Memory B cell (primary cell): ENCODE measurements at regions not wholly inside any gene's neighbourhood (a gene's known extent, or its start where the extent isn't known, plus 50 kb on each side); places are given as distances from the start of the nearest gene placed in this dataset.
"Not testable (repeated sequence)": the region's sequence is repeated elsewhere in the genome, so short reads cannot be mapped to it uniquely, and the experiment has no call there.

ENCODE experiments used
- ATAC-seq: fragments of 150-1000 bp; cut with Tn5 transposase; 2 replicates; pipeline ENCODE4 v1.10.0; 2021; ENCODE audit warnings: low read depth, mild to moderate bottlenecking, moderate library complexity
- DNase-seq, 2 donors: peaks; one replicate each; pipeline ENCODE4 v3.0.0; 2022; ENCODE audit warnings: low spot score in 2 of 2
- H3K27ac Mint-ChIP-seq: one replicate; pipeline ENCODE4 v1.8.0; 2022; ENCODE audit warnings: mild to moderate bottlenecking, moderate library complexity, mixed read lengths
- H3K27me3 Mint-ChIP-seq: one replicate; pipeline ENCODE4 v1.8.0; 2022; ENCODE audit warnings: mixed read lengths
- H3K36me3 Mint-ChIP-seq: one replicate; pipeline ENCODE4 v1.8.0; 2022; ENCODE audit warnings: mild to moderate bottlenecking, mixed read lengths
- H3K4me1 Mint-ChIP-seq: one replicate; pipeline ENCODE4 v1.8.0; 2022; ENCODE audit warnings: mixed read lengths
- H3K4me3 Mint-ChIP-seq: one replicate; pipeline ENCODE4 v1.8.0; 2022; ENCODE audit warnings: mild to moderate bottlenecking, moderate library complexity, mixed read lengths
- H3K9me3 Mint-ChIP-seq: one replicate; pipeline ENCODE4 v1.8.0; 2022; ENCODE audit warnings: mixed read lengths

DNA sequence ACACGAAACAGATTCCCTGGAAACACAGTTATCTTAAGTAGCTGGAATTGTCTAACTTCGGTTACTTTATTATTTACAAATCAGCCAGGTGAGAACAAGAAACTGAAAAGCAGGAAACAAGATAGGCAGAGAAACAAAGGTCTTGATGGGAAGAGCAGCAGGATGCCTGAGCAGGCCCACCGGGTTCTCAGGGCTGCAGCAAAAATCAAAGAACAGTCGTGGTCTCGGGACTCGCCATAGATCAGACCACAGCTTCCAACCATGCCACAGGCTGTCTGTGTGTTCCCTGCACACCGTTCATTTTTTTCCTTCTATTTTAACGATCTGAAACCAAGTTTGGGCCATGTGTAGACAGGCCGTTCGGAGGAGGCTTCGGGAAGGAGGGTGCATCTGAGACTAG lies 62.7 kb upstream of the SOX11 start:
- ATAC-seq, DNase-seq, H3K36me3 Mint-ChIP-seq, H3K4me1 Mint-ChIP-seq, H3K4me3 Mint-ChIP-seq, H3K9me3 Mint-ChIP-seq, H3K27ac Mint-ChIP-seq, H3K27me3 Mint-ChIP-seq: not testable (repeated sequence)

DNA sequence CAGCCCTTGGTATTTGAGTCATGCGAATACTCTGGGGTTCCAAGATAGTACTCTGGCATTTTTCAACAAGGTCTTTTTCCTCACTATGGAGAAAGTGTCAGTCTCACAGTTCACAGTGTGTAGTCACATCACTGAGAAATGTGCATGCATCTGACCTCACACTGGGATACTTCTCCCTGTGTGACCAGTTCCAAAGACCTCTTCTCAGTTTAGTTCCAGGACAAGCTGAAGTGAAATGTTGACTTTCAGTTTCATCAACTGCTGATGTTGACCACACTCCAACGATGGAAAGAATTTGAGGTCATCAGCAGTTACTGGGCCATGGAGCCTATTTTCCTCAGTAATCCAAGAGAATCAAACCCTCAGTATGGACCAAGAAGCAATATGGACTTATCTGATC lies 55.1 kb upstream of the SOX11 start:
- not testable (repeated sequence) for H3K27me3 Mint-ChIP-seq, H3K4me1 Mint-ChIP-seq, ATAC-seq, H3K27ac Mint-ChIP-seq, DNase-seq, H3K9me3 Mint-ChIP-seq, H3K36me3 Mint-ChIP-seq, H3K4me3 Mint-ChIP-seq
